Stimulated activated CD4-positive, alpha-beta T cell treated with anti-CD3 and anti-CD28 coated beads, TNF-alpha, amount 100 ng/mL, for 48 hours (primary cell): ENCODE measurements at regions not wholly inside any gene's neighbourhood (a gene's known extent, or its start where the extent isn't known, plus 50 kb on each side); places are given as distances from the start of the nearest gene placed in this dataset.

Experiments used
- DNase-seq, 3 donors: peaks; one replicate each; pipeline ENCODE4 v3.0.0-alpha.2; 2020; ENCODE audit warnings: low read depth in 3 of 3

DNA sequence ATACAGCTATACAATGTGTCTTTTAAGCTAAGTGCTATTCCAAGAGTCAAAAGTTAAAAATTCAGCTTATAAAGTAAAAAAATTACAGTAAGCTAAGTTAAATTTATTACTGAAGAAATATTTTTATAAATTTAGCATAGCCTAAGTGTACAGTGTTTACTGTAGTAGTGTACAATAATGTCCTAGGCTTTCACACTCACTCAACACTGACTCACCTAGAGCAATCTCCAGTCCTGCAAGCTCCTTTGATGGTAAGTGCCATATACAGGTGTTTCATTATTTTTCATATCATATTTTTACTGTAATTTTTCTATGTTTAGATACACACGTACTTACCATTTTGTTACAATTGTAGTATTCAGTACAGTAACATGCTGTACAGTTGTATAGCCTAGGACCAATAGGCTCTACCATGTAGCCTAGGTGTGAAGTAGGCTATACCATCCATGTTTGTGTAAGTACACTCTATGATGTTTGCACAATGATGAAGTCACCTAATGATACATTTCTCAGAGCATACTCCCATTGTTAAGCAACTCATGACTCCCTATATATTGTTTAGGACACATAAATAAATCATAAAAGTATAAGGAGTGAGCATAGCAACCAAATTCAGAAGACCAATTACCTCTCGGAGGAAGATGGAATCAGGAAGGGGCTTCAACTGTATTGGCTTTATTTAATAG is 165.1 kb upstream of the SLC30A5 start:
- no peak for DNase-seq

DNA sequence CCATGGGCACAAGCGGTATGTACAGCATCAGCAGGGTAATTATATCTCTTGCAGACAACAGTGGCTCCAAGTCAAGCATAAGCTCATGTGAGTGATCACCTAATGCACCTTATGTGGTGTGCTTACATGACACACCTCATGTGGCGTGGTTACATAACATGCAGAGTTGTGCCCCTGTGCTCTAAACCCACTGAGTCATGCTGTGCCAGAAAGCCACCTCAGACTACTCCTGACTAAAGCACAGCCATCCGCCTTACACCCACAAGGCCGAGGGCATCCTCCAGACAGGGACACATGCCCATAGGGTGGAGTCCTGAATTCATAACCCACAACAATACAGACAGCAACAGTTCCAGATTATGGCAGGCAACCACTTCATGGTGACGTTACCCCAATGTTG is 163.7 kb upstream of the SLC30A5 start:
- DNase-seq = no peak

DNA sequence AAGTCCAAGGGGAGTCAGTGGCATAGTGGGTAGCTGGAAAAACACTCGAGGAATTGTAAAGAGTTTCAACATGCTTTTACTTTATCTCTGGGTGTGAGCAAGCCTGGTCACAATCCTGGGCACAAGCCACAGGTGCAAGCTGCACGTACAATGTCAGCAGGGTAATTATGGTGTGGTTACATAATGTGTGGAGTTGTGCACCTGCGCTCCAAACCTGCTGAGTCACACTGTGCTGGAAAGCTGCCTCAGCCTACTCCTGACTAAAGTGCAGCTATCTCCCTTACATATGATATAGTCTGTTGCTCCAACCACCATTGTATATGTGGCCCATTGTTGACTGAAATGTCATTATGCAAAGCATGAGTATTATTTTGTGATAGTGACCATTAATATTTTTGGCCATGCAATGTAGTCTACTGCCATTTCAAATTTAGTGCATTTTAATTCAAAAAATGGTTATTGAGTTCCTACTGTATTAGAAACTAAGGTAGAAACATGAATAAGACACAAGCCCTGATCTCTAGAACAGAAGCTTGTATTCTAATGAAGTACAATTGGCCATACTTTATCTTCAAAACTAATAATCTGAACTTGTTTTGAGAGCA is 160.9 kb upstream of the SLC30A5 start:
- no peak for DNase-seq

DNA sequence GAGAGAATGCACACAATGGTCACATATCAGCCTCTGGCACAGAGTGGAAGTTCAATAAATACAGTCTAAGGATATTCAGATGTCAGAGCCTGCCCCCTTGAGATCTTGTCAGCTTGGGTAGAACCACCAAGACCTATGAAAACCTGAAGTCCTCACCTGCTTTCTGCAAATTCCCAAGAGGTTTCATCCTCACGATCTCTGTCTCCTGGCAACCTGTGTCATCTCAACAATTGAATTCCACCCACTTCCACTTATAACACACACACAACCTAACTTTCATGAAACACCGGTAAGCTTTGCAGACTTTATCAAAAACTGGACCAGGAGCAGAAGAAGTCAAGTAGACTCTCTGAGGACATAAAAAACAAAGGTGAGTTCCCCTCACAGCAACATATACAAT is 151.6 kb upstream of the SLC30A5 start:
- DNase-seq = no peak

DNA sequence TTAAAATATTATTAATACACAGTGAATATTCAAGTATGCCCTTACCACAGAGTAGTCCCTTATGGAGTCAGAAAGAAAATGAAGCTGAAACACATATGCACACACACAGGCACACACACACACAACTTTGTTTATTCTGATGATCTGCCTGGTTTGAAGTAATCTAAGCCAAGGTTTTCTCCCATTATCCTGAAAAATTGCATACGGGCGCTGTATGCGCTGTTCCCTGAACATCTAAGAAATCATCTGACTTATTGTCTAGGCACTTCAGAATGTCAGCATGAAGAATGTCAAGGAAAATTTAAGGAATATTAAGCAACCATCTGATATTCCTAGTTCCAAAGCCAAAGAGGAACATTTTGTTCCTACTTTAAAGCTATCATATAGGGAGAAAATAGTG is 147.1 kb upstream of the SLC30A5 start:
- no peak for DNase-seq

DNA sequence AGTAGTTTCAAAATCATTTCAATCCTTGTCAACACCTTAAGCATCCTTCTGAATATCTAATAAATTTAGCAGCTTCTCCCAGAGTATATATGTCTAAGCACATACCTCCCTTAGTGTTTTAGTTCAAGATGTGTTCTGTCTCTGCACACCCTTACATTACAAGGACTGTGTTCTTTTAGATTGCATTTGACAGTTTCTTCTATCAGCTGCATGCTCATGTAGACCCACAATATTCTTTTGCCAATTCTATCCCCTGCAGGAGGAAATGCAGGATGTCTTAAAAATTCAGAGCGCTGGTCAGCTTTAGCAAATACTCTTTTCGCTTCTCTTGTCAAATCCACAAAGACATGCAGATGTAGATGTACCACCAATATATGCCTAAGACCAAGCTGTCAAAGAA is 145.8 kb upstream of the SLC30A5 start:
- DNase-seq = no peak

DNA sequence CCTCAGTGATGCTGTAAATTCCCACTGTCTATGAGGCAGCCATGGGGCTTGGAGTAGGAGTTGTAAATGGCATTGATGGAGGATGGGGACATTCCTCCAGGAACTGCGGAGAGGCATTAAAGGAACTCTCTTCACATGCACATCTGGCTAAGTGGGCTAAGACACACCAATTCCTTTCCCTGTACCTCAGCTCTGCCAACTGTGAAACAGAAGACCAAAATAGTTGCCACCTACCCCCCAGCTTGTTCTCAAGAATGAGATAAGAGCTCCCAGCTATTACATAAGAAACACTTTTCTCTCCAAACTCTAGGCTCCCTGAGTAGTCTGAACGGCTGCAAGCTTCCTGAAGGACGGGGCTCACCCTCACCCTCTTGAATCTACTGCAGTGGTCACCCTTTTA is 144.6 kb upstream of the SLC30A5 start:
- no peak for DNase-seq

DNA sequence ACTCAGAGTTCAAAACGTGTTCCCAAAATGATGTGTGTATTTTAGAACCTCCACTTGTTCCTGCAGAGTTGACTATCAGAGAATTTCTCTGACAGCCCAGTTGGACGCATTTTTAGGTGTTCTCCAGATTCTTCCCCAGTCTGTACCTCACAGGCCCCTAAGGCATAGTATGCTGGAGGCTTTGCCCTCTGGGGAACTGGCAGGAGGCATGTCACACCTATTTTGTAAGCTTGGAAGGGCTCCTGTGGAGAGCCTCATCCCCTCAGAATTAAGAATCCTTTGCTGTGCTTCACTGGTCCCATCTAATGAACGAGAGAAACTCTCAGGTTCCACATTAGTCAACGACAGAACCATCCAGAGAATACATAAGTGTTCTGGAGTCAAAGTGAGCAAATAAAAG is 144.1 kb upstream of the SLC30A5 start:
- no peak for DNase-seq

DNA sequence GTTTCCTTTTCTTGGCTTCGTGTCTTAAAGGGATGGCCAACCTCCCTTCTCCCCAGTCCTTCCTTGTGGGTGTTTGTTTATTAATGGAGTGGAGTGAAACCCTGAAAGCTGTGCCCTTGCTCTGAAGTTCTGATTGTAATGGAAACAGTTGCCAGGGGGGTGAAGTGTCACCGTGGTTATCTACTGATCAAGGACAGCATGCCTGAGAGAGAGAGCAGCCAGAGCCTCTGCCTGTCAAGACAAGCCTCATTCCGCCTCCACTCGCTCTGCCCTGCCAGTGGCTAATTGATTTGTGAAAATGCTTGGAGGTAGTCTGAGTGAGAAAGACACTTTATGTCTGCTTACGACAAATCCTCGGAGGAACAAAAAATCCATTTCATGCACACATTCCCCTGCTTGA is 143.7 kb upstream of the SLC30A5 start:
- no peak for DNase-seq

DNA sequence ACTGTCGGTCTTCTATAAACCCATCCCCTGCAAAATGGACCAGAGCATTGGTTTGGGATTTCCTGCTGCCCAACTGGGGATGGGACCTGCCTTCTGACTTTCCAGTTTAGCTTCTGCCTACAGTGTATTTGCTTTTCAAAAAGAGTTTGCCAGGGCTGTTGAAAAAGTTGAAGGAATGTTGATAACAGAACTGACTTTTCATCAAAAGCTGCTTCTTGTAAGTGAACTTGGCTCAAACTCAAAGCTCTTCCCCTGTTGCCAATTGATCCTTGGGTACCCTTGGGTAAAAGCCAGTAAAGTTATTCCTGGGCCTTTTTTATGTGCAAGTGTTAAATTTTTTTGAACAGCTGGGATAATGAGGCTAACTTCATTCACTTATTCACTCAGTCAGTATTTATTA is 142.9 kb upstream of the SLC30A5 start:
- no peak for DNase-seq

DNA sequence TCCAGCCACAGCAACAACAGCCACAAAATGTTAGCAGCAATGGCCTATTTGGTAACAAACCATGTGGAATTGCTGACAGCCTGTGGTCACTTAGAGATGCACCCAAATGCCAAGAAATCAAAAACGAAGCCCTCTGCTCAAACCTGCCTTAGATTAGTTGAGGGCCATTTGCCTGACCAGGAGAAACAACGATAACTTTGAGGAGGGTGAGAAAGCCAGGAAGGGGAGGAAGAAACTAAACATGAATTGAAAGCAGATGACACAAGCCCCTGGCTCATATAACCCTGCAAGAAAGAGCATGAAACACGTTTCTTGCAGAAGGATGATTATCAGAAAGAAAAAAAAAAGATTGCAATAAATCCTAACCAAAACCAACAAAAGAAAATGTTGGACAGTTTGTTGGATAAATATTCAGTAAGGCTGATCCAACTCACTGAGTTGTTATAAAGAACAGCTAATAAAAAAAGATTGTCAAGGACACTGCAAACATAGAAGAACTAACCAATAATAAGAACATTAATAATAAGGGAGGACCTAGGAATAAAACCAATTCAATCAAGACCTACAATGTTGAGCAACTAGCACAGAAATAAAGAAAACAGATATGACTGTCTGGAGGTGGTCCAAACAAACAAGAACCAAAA is 140.5 kb upstream of the SLC30A5 start:
- DNase-seq = no peak

DNA sequence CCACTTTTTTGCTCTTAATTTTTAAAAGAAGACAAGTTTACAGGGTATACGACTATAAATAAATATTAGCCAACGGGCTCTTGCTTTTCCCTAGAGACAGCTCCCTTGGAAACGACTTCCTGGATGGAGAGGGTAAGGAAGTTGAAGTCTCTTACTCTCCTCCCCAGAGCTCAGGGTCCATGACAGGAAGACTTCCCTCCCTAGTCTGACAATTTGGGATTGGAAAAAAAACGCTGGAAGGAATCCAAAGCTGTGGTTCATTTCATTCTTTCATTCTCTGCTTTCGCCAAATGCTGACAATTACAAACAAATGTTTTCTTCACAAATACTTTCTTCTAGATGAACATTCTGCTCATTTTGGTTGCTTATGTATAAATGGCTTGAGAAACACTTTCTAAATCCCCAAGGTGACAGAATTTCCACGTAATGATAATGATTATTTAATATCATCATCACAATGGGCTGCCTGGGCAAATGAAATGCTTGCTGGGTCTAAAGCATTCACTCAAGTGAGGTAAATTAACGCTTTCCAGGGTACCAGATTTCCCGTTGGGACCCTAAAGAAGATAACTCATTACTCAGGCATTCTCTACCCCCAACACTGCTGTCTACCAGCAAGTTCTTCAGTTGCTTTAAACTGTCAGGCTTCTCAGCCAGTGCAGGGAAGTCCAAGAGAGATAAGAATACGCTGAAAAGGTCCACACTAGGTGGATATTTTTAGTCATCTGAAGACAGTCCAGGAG is 139.8 kb upstream of the SLC30A5 start:
- no peak for DNase-seq

DNA sequence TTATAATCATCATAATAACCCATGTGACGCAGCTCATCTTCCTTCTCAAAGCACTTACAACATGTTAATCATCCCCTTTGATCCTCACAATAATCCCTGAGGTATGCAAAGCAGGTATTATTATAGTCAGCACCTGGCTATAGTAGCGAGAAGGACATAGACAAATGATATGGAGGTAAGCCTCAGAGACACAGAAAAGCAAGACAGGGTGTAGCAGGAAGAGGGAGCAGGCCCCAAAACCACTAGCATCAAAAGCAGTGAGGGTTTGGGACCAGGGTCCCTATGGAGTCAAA is 139.2 kb upstream of the SLC30A5 start:
- DNase-seq = no peak

DNA sequence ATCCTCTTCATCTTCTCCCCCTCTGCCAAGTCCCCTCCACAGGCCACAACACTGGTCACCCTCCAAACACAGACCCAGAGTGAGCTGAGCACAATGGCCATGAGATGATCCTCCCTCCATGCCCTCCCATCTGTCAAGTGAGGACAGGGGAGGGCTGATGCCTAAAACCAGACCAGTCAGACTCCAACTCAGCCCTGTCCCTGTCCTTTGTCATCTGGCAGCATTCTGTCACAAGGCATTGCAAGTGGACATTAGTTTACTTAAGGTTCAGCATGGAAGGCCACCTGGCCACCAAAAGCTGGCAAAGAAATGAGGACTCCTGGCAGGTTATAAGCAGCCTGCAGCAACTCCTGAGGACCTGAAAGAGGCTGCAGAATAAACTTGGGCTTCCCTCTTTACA is 136.2 kb upstream of the SLC30A5 start:
- DNase-seq = no peak

DNA sequence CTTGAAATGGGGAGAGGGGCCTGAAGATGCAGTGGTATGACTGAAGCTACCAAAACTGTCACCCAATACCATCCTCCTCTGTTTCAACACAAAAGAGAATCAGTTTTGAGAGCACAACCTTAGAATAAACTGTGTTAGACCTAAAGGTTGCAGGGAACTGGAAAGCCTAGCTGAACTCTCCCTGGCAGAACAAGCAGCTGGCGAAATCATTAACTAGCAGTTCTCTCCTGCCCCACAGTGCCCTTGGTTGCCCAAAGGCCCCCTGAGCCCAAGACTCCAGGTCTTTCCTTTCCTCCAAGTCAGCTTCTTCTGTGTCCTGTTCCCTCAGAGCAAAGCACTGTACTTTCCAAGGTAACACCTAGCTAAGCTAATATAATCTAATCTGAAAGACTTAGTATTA is 135.4 kb upstream of the SLC30A5 start:
- no peak for DNase-seq

DNA sequence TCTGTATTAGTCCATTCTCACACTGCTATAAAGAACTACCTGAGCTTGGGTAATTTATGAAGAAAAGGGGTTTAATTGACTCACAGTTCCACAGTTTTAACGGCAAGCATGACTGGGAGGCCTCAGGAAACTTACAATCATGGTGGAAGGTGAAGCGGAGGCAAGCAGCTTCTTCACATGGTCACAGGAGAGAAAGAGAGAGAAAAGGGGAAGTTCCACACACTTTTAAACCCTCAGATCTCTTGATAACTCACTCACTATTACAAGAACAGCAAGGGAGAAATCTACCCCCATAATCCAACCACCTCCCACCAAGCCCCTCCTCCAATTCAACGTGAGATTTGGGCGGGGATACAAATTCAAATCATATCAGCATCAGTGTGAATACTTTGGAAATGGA is 133.4 kb upstream of the SLC30A5 start:
- no peak for DNase-seq

DNA sequence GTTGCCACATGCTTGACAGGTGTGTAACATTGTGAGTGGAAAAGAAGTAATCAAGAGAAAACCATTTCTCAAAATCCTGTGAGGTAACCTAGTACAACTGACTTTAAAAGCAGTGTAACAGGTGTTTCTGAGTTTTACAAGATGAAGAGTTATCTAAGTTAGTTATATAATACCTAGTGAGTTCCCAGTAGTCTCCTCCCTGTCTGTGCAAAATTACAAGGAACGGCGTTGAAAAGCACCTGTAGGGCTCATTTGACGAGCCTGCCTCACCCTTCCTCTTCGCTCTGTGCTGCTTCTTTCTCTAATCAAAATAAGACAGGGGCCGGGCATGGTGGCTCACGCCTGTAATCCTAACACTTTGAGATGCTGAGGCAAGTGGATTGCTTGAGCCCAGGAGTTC is 132.9 kb upstream of the SLC30A5 start:
- DNase-seq = no peak

DNA sequence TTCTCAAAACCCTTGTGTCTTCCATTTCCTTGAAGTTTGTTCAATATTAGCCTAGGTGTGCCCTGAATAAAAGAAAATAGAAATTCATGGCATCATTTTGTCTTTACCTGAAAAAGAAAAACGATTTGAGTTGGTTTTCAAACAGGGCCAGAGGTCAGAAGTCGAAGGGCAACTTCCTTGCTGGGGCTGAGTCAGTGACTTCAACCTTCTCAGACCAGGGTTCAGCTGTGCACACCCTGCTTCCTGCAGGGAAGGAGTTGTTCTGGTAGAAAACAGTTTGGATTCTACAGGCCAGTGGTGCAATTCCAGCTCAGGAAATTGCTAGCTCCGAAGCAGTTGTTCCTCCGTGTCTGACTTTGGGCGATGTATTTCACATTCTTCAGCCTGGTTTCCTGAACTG is 132.1 kb upstream of the SLC30A5 start:
- DNase-seq = no peak

DNA sequence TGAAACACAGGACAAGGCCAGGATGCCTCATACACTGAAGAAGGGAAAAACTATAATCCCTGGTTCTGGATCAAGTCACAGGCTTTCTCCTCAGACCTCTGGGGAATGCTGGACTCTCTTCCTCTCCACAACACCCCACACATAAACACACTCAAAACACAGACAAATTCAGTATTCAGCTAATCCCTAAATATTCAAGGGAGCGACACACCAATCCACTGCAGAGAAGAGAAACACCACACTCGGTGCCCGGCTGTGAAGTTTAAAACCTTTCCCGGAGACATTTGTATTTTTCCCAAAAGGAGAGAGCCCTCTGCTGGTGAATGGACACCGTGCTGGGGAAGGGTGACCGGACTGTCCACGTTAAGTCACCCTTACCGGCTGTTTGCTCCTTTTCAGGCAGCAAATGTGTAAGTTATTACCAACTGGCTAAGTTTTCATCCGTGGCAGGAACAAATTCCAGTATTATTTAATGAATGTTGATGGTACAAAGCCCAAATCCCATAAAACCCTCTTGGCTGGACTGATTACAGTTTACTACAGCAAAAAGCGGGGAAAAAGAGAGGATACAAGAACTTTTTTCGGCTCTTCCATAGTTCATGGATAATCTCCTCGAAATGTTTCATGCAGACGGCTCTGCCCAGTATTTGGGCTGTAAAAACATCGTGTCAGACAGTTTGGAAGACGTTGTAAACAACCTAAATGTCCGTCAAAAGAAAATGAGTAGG is 130.9 kb upstream of the SLC30A5 start:
- DNase-seq = no peak

DNA sequence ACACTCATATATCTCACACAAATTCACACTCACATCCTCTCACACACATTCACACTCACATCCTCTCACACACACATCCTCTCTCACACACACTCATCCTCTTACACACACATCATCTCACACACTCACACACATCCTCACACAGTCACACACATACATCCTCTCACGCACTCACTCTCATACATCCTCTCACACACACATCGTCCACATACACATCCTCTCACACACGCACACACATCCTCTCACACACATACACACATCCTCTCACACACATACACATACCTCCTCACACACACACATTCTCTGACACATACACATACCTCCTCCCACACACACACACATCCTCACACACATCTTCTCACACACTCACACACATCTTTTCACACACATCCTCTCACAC is 129.1 kb upstream of the SLC30A5 start:
- no peak for DNase-seq

DNA sequence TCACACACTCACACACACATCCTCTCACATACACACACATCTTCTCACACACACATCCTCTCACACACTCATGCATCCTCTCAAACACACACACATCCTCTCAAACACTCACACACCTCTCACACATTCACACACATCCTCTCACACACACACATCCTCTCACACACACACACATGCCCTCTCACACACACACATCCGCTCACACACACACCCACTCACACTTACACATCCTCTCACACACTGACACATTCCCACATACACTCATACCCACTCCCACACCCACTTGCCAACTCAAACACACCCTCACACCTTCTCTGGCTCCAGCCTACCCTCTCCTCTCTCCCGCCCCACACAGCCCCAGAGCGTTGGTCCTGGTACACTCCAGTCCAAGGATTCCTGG is 127.9 kb upstream of the SLC30A5 start:
- no peak for DNase-seq

DNA sequence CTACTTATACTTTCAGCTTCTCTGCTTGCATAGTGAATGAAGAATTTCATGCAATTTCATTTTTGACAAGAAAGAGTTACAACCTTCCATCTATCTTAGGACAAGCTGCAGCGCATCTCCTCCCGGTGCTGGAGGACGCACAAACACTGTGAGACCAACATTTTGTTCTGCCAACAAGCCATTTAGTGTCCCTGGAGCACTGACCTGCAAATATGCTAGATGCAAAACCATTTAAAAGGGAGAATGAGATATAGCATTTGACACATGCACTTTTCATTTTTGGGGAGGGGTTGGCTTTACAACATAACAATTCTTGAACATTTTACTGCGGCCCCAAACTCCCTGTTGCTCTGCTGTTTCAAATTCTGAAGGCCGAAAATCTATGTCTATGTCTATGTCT is 127.2 kb upstream of the SLC30A5 start:
- no peak for DNase-seq
